Stimulated activated CD4-positive, alpha-beta T cell treated with anti-CD3 and anti-CD28 coated beads, Interleukin-2, amount 100 ng/mL, for 48 hours (primary cell): ENCODE measurements at regions not wholly inside any gene's neighbourhood (a gene's known extent, or its start where the extent isn't known, plus 50 kb on each side); places are given as distances from the start of the nearest gene placed in this dataset.

ENCODE experiments used
- DNase-seq, 2 donors: peaks; one replicate each; pipeline ENCODE4 v3.0.0-alpha.2; 2020

DNA sequence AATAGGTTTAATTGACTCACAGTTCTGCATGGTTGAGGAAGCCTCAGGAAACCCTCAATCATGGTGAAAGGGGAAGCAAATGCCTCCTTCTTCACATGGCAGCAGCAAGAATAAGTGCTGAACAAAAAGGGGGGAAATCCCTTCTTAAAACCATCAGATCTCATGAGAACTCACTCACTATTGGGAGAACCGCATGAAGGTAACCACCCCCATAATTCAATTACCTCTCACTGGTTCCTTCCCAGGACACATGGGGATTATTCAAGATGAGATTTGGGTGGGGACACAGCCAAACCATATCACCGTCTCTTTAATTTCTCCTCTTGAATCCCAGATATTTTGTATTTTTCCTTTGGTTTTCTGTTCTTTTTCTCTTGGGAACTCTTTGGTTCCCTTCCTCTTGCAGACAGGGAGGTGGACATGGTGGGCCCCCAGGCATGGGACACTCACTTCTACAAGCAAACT is 223.6 kb downstream of the TBXT start:
- DNase-seq = no peak

DNA sequence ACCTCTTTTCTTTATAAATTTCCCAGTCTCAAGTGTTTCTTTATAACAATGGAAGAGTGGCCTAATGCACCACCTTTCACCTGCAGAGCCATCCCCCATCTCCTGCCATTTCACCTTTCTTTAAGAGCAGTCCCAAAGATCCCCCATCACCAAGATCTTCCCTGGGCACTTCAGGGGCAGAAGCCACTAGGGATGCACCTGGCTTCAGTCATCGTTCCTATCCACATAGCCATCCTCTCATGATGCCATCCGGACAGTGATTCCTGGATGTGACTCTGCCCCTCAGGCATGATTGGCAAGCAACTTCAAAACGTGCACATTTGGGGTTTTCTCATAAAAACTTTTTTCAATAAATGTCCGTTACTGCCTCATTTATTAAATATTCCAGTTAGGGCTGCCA is 225.9 kb downstream of the TBXT start:
- no peak for DNase-seq

DNA sequence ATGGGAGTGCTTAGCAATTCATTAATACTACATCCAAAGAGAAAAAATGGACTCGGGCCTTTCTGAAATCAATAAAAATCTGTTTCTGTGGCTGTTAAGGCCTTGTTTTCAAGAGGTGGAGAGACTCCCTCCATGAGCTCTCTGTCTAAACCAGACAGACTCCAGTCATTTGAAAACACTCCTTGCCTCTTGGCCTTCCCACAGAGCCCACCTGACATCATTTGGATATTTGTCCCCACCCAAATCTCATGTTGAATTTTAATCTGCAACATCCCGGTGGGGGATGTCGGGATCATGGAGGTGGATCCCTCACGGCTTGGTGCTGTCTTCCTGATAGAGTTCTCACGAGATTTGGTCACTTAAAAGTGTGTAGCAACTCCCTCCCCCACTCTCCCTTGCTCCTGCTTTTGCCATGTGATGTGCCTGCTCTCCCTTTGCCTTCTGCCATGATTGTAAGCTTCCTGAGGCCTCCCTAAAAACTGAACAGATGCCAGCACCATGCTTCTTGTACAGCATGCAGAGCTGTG is 226.3 kb downstream of the TBXT start:
- no peak for DNase-seq

DNA sequence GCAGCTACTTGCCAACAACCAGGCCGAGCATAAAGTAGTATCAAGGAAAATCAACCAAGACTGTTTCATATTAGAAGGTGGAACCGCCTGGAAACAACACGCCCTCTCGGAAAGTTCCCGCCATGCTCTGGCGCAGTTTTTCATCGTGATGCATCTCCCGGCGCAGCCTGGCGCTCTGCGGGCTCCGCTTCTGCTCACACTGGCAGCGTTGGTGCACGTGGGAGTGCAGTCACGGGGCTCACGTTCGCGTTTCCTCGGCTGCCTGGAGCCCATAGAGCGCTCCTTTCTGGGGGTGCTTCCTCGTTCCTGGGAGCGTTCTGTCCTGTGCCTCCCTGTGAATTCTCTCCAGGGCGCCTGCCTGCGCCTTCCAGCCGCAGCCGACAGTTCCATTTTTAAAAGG is 227.3 kb downstream of the TBXT start:
- DNase-seq = no peak

DNA sequence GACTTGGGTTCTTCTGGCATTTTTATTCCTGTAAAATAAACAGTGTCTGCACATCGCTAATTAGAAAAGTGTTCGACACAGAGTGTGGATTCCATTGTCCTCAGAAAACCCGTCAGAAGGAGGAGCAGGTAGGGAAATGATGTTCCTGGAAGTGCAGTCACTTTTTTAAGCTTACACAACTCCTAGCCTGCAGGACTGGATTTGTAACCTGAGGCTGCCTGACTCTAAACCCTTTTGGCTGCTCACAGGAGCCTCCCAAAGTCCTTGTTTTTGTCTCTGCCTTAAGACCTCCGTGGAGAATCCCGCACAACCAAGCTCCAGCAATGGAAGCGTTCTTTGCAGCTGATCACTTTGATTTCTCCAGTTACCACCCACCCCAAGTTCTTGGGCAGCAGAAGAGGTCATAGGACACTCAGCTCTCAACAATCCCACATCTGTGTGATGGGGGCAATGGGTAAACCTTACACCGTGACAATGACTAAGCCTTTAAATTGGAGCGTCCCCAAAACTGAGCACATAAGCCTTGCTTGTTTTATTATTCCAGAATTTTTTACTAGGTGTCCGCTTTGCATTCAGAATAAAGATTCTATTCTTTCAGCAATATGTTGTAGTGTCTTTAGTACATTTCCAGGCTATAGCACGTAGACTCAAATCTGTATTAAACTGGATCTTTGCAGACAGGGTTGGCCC is 227.9 kb downstream of the TBXT start:
- DNase-seq = no peak

DNA sequence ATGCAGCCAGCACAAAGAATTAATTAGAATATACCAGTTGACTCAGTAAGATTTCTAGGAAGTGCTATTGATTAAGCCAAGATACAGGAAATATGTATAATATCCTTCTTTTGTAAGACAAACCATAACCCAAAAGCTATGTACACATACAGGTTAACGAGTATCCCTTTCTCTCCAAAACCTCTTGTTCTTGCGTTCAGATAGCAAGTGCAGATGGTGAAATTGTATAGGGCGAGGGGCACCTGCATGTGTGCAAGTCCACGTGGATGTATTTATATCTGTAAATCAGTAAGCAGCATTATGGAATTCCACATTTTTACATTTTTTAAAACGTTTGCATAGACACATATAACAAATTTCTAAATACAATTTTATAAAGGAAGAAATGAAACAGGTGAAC is 228.6 kb downstream of the TBXT start:
- no peak for DNase-seq

DNA sequence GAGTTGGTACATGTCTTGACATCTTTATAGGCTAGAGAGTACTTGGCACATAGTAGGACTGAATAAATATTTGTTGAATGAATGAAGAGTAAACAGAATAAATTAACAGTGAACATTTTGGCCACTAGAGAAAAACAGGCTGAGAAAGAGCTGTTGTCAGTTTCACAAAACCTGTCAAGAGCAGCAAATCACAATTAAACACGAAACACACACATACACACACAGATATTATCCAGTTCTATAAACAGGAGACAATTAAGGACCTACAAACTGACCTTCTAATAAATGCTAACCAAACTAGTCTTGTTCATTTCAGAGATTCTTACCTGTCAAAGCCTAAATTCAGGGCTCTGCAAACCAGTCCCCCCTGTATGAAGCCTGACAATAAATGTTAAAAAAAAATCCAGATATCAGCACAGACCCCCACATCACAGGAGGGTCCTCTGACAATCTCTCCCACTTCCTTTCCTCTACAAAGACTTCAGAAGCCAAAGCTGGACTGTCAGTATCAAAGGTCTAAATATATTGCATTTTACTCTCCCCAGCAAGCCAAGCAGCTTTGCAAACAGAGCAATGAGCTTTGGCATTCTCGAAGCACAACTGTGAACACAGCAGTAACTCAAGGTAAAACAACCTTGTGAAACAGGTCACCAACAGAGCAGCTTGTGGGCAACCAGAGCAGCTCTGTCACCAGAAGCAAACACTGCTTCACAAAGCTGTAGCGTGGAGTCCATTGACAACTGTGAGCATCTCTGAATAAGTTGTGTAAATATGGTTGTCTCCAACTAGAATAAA is 229.9 kb downstream of the TBXT start:
- no peak for DNase-seq

DNA sequence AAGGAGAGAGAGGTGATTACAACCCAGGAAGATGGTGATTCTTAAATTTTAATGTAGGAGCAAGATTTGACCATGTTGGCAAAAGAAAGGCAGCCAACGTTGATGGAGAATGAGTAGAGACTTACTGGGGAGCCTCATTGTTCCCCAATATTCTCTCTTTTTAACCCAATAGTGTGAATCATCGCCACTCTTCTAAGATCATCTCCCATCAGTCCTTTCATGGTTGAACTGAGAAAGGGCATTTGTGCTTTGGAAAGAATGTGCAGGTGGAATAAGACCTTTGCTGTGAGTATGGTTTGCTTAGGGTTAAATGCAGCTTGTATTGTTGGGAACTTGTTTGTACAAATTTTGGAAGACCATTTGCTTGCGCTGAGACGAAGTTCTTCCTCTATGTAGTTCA is 231.0 kb downstream of the TBXT start:
- DNase-seq = no peak

DNA sequence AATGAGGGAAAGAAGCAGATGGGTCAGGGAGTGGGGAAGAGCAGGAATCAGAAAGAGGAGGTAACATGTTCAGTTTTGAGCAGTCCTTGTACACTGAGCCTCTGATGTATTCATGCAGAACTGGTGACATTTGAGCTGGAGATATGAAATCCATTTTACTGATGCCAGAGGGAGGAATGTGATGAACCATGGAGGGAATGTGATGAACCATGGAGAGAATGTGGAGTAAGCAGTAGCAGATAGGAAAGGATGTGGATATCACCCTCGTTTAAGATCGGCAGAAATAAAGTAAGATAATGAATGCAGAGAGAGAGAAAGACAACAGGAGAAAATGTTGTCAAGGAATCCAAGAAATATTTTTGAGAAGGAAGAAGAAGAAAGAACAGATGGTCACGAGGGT is 231.6 kb downstream of the TBXT start:
- DNase-seq = no peak

DNA sequence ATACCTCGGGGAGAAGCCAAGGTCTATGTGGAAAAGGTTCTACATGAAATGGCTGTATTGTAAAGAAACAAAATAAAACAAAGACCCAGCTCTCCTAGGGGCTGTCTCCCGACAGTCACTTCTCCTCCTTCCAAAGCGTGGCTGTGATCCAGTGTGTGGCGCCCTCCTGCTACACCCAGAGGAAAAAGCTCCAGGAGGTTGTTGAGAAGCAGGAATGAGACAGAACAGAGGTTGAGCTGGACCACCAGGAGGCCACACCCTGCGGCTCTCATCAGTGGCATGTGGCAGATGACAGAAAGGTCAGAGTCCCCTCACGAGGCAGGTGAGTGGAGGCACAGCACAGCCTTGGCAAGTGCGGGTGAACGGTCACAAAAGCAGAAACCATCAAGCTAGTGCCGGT is 236.0 kb downstream of the TBXT start:
- DNase-seq = no peak

DNA sequence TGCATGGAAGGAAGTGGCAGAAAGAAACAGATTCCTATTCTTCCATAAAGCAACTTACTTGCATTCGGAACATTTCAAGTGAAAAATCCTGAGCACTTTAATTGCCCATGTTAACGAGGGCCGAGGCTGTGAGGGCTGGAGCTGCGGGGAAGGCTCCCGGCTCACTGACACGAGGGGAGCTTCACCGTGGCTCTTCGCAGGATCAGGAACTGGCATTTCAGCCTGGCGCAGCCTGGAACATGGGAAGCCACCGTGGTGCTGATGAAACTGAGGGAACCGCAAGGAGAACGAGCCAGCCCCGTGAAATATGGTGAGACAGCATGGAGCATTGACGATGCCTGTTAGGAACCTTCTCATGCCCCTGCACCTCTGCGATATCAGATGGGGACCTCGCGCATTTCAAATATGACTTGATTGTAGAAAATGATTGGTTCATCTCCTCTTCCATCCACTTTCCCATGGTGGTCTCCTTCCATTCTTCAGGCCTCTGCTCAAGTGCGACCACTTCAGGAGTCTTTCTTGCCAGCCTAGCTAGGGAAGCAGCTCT is 236.9 kb downstream of the TBXT start:
- DNase-seq = no peak

DNA sequence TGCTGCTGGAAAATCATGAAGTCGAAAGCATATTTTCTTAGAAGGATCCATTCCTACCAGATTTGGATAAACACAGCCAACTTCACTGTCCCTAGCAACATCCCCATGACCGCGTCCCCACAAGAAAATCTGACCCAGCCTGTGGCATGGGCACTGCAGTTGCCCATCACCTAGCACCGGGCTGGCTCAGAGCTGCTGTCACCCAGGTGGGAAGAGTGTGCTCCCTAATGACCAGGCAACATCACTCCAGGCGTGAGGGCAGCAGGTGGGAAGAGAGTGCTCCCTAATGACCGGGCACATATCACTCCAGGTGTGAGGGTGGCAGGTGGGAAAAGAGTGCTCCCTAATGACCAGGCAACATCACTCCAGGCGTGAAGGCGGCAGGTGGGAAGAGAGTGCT is 238.0 kb downstream of the TBXT start:
- DNase-seq = no peak

DNA sequence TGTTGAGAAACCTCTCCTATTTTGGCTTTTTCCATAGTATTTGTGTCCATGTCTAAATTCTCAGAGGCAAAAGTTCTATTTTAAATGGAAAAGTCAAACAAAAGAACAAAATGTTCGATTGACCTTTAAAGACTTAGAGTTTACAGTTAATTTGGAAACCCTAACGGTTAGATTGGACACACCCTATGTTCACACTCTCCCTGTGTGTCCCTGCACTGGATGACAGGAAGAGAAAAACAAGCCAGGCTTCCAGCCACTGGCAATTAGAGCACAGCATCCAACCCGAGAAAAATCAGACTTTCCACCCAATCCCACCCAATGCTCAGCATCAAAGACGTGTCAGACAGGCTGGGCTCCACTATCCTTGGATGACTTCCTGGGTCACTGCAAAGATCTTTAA is 241.3 kb downstream of the TBXT start:
- DNase-seq = no peak

DNA sequence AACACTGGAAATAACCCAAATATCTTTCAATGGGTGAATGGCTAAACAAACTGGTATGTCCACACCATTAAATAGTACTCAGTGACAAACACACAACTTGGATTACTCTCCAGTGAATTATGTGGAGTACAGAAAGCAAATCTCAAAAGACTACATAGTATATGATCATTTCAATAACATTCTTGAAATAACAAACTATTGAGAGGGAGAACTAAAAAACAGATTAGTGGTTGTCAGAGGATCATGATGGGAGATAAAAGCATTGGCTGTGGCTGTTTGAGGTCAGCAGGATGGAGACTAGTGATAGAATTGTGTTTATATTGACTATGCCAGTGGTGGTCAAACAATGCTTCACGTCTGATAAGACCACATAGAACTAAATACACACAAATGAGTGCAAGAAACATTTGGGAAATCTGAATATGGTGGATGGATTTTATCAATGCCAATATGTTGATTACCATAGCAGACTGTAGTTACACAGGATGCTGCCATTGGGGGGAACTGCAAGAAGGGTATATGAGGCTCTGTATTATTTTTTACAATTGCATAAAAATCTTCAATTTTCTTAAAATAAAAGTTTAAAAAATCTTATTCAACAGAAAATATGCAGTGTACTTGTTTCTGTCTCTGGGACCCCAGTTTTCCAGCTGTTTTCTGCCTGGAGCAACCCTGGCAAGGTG is 242.0 kb downstream of the TBXT start:
- DNase-seq = no peak

DNA sequence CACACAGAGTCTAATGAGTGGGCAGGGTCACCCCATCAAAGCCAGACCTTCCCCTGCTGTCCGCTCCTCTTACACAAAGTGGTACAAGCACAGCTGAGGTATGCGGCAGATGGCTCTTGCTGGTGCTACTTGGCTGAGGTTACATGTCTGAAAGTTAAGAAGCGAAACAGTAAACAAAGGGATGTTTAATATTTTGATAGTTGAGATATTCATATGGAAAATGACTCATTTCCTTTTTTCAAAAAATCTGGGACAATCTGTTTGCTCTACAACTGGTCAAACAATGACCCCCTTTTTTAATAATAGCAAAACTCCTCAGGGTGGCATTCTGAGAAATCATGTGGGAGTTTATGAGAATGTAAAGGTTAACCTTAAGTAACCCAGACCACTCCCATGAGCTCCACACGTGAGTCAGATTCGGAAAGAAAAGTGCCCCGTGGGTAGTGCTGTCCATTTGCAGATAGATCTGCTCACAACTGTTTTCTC is 245.3 kb downstream of the TBXT start:
- DNase-seq = no peak

DNA sequence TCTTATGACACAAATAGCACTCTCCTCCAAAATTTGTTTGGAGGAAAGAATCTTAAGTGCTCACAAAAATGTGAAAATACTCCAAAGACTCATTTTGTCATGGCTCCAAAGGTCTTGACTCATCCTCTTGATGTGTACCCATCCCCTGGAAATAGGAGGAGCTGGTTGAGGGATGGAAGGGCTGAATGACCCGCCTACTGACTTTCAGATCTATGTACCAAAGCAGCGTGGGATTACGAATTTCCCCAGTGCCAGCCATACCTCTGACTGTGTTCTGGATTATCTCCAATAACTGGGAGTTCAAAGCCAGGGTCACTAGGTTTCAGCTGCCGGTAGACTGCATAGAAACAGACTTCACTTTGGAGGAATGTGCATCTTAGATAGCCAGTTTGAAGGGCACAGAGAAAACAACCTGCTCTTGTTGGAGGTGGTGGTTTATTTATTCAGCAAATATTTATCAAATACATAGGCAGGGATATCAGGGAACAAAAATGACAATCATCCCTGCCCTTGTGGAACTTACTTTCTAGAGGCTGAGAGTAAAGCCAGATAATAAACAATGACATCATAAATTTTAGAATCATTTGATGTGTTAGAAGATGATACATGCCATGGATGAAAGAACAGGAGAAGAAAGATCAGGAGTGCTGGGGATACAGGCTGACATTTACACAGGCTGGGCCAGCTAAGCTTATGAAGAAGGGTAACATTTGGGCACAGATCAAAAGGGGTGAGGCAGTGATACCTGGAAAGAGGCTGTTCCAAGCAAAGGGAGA is 246.6 kb downstream of the TBXT start:
- DNase-seq = no peak

DNA sequence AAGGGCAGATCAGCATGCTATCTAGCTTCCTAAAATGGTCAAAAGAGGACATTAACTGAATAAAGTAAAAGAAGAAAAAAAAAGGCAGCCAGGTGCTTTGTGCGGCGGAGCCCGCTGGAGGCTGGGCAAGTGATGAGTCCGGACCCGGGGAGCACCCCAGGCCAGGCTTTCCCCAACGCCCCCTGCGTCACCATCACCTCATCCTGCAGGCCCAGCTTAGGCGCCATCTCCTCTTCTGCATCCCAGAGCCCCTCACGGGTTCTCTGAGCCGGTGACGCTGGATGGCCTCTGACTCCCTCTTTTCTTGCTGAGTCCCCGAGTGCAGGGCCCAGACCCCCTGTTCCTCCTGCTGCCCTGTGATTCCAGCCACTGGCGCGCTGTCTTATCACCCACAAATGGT is 250.1 kb downstream of the TBXT start:
- DNase-seq = no peak

DNA sequence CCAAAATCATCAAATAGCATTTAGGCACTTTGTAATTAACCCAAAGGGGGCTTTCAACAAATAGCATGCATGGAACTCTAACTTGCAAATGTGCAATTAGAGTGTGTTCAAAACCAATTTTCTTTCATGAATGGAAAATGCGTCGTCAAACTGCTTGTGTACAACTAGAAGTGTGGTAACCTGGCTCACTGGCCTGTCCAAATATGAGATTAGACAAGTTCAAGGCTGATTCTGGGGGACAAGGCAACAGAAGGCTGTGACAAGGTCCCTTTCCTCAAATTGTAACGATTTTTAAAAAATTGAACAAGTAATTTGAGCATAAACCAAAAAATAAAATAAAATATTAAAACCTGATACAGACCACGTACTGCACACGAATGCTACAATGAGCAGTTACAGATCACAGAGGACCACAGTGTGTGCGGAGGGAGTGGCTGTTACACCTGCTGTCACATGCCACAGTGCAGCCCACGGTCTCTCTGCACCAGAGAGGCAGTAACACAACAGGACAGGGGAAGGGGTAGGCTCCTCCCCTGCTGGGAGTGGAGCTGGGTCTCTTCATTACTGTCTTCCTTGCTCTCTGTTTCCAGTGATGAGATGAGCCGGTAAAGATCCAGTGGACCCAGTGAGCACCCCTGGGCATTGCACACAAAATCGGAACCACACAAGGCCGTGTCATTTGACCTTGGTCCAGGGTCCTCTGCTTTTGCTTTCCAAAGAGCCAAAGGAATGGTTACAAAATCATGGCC is 252.2 kb upstream of the PDE10A start:
- no peak for DNase-seq

DNA sequence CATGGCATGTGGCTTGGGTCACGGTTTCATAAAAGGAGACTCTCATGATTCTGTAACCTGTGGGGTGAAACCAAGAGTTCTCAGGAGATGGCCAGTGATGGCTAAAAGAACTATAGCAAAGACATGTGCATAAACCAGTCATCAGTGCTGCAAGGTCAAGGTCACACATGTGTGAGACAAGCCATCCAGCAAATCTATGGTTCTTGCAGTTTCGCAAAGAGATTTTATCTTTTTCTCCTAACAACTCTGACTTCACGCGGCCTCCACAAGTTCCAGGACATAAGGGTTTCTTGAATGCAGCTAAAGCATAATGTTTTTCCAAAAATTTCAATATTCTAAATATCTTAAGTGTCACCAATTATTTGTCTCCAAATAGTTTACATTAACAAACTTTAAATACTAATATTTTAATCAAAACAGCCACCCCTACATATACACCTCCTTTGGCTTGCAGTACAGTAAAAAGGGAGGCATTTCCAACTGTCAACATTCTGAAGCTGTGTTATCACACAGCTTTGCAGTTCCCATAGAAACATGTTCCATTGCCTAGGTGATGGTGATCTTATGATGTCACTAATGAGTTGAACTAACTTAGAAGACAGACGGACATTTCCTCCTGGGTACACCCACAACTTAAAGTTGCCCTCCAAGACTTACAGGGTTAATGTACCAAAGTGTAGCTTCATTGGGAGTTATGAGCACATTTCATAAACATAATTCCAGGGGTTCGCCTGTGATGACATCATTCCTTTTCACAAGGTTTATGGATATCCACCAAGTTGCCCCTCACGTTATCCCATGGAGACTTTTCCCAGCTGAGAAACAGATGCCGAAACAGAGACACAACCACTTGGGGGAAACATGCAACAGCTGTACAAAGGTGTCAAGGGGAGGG is 250.9 kb upstream of the PDE10A start:
- DNase-seq = no peak

DNA sequence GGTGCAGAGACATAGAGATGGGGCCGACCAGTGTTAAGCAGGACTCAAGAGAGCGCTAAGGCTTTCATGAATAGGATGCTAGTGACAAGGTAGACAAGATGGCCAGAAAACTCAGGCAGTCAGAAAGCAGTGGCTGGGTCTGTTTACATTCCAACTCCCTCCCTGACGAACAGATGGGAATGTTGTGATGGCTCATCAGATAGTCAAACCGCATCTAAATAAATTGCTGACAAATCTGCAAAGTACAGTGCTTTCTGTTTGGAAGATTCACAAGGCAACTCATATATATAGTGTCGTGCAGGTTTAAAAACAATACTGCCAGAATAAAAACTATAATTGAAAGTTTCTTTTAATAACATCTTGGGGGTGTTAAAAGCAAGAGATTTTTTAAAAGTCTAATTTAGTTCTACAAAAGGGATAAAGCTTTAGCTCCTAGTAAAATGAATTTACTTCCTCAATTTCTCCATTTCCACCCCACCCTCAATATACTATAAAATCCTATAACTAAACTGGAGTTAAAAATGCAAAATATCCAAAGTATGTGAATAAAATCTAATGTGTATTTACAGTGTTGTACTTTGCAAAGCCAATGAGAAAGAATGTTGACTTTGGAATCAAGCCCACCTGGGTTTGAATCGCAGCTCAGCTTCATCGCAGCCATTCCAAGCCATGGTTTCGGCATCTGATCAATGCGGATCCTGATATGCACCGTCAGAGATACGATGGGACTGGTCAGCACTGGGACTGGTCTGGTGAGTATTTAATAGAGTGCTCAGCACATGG is 247.3 kb upstream of the PDE10A start:
- no peak for DNase-seq
